K562 (cell line): ENCODE measurements at regions not wholly inside any gene's neighbourhood (a gene's known extent, or its start where the extent isn't known, plus 50 kb on each side); places are given as distances from the start of the nearest gene placed in this dataset.

Experiments used
- GABPB2 ChIP-seq: fragments of 250-450 bp; sonication (Bioruptor Pico); conservative IDR thresholded peaks from 2 replicates; pipeline ENCODE4 v1.5.1; 2021; ENCODE audit warnings: mild to moderate bottlenecking
- IRF2 ChIP-seq: sonication (generic); formaldehyde crosslinking; IDR thresholded peaks from 2 replicates; pipeline ENCODE4 v1.8.1; 2022; ENCODE audit warnings: mild to moderate bottlenecking, missing genetic modification reagents
- MTA3 ChIP-seq: fragments of 450-650 bp; formaldehyde crosslinking; IDR thresholded peaks from 2 replicates; pipeline ENCODE4 v1.6.1; 2017; ENCODE audit warnings: mild to moderate bottlenecking, borderline replicate concordance
- STAT5A ChIP-seq: IDR thresholded peaks from 2 replicates; pipeline ENCODE4 v1.6.1; 2012; ENCODE audit warnings: low read length, inconsistent platforms, borderline replicate concordance
- TF ChIP-seq, protein P1 (sequence below), 2 experiments: fragments of 450-650 bp in 1 of 2; sonication (generic) in 1 of 2; formaldehyde crosslinking; conservative IDR thresholded peaks; 2 replicates each; pipeline versions ENCODE4 v1.4.0 to v1.8.1; 2020 to 2022; ENCODE audit warnings: mild to moderate bottlenecking in 1 of 2, missing genetic modification reagents in 1 of 2
- TF ChIP-seq, protein P2 (sequence below), 3 experiments: IDR thresholded peaks in 2 of 3; conservative IDR thresholded peaks in 1 of 3; 2 replicates each; pipeline ENCODE4 v1.5.1; 2011 to 2012; ENCODE audit warnings: low read length in 3 of 3, mild to moderate bottlenecking in 3 of 3, control low read depth in 2 of 3, improper control_type of control experiment in 1 of 3, inconsistent platforms in 1 of 3, low read depth in 1 of 3, mixed read lengths in 1 of 3, moderate library complexity in 1 of 3; ENCODE audit not compliant: insufficient read depth in 2 of 3

DNA sequence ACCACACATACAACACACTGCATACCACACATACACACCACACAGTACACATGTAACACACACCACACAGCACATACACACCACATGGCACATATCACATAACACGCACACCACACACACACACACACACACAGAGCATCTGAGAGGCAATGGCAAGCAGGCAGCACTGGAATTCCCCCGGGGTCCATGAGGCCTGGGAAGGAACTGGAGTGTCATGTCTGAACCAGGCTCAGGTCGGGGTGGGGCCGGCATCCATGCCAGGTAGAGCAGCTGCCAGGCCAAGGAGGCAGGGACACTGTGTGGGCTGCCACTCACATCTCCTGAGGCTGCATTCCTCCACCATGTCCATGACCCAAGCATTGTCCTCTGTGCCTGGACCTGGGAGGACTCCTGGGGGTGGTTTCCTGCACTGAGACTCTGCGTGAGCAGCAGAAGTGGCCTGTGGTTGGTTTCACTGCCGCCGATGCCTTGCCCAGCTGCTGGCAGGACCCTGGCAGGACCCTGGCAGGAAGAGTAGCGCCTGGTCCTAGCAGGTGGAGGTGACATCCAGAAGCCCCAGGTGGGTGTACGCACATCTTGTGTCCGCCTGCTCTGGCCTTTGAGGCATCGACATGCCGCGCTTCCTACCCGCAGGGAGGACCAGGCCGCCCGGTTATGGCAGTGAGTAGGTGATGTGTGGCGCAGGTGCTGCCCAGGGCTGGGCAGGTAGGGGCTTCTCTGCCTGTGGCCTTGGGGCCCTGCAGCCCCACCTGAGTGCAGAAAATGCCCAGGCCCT lies 1280.4 kb downstream of the TBC1D22A start:
- TF ChIP-seq IRF2 (no peak), STAT5A (no peak), GABPB2 (no peak), MTA3 (no peak)
- TF ChIP-seq, protein P1, sequence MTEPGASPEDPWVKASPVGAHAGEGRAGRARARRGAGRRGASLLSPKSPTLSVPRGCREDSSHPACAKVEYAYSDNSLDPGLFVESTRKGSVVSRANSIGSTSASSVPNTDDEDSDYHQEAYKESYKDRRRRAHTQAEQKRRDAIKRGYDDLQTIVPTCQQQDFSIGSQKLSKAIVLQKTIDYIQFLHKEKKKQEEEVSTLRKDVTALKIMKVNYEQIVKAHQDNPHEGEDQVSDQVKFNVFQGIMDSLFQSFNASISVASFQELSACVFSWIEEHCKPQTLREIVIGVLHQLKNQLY (CRISPR knock-in tag; conservative IDR thresholded peaks at IDR 0.05), result no peak
- TF ChIP-seq, protein P2, sequence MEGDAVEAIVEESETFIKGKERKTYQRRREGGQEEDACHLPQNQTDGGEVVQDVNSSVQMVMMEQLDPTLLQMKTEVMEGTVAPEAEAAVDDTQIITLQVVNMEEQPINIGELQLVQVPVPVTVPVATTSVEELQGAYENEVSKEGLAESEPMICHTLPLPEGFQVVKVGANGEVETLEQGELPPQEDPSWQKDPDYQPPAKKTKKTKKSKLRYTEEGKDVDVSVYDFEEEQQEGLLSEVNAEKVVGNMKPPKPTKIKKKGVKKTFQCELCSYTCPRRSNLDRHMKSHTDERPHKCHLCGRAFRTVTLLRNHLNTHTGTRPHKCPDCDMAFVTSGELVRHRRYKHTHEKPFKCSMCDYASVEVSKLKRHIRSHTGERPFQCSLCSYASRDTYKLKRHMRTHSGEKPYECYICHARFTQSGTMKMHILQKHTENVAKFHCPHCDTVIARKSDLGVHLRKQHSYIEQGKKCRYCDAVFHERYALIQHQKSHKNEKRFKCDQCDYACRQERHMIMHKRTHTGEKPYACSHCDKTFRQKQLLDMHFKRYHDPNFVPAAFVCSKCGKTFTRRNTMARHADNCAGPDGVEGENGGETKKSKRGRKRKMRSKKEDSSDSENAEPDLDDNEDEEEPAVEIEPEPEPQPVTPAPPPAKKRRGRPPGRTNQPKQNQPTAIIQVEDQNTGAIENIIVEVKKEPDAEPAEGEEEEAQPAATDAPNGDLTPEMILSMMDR (IDR thresholded peaks at IDR 0.05 in 2 of 3, conservative IDR thresholded peaks at IDR 0.05 in 1 of 3; ENCODE audit: insufficient read depth in 2 of 3, low read depth in 1 of 3, low read length in 3 of 3), result no peak
